ENCODE measurements at regions not wholly inside any gene's neighbourhood (a gene's known extent, or its start where the extent isn't known, plus 50 kb on each side); places are given as distances from the start of the nearest gene placed in this dataset.

DNA sequence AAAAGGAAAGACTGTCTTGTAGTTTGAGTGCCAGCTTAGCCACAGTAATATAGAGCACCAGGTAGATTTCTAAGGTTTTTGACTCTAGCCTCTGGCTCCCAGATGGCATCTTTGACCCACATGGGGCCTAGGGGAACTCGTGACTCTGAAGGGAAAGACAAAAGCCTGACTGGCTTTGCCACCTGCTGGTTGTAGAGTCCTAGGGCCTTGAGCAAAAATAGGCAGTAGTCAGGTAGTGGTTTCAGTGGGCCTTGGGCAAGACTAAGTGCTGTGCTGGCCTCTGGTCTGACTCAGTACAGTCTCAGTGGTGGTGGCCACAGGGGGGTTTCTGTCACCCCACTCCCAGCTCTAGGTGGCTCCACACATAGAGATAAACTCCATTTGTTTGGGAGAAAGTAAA lies 349.4 kb downstream of the FAM181B start:
- no peak for DNase-seq (ENCODE audit: low read depth in 2 of 2, low spot score in 1 of 2)

DNA sequence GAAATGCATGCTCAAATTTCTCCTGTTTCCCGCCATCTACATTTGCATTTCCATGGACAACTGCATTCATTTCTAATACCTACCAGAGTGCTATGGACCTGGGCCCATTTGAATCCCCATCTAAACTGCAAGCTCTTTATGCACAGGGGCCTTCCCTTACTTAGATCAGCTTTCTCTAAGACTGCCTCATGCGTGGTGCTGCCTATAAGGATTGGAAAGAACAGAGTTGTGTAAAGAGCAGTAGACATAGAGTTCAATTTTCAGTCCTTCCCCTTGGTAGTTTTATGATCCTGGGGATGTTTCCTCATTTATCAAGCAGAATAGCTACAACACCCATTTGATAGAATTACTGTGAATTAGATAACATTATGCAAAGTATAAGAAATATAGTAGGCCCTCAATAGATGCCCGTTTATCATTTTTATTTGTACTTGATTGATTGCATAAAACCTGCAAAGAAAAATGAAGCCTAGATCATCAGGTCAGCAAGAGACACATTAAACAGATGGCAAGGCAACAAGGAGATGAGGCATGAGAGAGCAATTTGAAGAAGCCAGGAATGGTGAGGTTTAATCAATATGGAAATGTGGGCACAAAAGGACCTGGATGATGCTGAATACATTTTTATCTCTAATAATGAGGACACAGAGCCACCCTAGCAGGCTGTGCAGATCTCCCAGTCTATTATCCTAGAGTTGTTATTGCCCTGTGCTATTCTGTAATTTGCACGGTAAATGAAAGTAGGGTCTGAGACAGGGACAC lies 359.7 kb downstream of the FAM181B start:
- DNase-seq (ENCODE audit: low read depth in 2 of 2, low spot score in 1 of 2), result no peak

DNA sequence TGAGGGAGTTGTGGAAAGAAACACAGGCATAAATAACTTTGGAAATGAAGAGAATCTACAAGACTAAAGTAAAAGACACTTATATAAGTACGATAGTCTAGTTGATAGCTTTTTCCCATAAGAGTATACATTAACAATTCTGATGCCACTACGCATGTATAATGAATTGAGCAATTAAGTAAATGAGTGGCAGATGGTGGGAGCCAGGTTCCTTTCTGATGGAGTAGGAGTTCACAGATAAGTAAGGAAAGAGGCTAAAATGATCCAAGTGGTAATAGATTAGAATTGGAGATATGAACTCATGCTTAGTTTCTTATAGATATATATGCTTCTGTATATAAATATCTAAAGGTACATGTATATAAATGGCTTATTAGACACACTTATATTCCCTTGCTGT lies 368.3 kb downstream of the FAM181B start:
- no peak for DNase-seq (ENCODE audit: low read depth in 2 of 2, low spot score in 1 of 2)

DNA sequence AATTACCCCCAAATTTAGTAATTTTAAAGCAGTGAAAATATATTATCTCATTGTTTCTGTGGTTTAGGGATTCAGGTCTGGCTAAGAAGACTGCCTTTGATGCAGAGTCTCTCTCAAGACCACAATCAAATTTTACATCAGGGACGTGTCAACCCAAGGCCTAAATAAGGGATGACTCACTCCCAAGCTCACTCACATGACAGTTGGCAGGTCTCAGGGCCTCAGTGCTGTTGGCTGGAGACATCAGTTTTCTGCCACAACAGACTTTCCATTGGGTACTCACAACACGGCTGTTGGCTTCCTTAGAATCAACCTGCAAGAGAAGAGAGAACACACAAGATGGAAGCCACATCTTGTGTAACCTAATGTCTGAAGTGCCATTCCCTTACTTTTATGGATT lies 377.3 kb downstream of the FAM181B start:
- no peak for DNase-seq (ENCODE audit: low read depth in 2 of 2, low spot score in 1 of 2)

DNA sequence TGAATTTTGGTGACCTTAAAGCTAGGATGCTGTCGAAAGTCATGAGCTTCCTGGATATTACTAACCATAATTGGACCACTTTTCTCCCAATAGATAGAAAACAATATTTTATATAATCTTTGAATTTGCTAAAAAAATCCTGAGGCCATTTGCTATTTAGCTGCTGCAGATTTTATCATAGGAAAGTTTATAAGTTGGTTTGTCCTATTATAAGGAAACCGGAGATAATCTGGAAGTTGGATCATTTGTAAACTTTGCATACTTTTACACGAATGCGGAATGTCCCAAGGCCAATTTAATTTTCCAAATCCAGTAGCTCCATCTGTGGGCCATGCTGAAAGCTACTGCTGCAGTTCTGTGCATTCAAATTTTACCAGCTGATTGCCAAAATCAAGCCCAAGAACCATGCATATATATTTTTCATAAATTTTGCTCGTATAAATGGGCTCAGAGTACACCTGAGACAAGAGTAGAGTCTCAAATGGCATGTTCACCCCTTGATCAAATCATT lies 378.3 kb downstream of the FAM181B start:
- no peak for DNase-seq (ENCODE audit: low read depth in 2 of 2, low spot score in 1 of 2)

DNA sequence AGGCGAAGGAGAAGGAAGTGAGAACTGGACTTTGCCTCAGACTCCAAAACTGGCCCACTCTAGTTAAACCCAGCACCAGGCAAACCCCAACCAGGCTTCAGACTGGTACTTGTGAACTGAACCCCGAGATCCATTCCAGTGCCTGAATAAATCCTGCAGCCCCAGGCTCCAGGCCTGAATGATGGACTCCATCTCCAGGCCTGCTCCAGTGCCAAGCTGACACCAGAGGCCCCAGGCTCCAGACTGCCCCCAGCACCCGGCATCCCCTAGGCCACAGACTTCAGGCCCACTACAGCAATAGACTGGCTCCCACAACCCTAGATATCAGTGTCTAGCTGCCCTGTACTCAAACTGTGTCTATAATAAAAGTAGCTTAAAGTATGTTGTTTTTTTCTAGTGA lies 406.8 kb downstream of the FAM181B start:
- DNase-seq (ENCODE audit: low read depth in 2 of 2, low spot score in 1 of 2), result no peak

DNA sequence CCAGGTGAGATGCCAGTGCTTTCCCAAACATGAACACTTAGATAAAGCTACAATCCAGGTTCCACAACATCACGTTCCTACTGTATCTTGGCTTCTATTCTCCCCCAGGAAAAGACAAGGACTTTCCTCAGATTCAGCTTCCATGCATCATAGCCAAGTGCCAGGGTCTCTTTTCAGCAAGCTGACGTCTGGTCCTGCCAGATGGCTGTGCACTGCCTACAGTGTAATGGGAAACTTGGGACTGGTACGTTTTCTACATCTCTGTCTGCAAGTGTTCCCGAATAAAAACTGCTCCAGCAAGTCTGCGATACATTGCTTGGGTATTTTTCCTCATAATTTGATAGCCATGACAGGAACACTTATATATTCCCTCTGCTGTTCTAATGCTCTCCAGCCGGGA lies 412.5 kb downstream of the FAM181B start:
- no peak for DNase-seq (ENCODE audit: low read depth in 2 of 2, low spot score in 1 of 2)

DNA sequence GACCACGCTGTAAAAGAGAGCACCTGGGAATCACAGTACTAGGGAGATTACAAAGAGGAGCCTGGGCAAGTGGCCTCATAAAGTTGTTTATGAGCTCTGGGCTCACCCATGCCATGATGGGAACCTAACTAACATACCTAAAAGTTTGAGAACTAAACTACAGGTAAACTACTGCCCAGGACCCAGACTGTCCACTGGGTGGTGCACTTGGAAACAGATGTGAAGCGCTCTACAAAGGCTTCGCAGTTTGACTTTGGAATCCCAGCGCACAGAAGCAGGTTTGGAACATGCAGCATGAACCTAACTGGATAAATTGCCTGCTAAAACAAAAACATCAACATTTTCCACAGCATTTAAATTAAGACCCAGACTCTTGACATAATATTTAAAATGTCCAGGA lies 418.6 kb downstream of the FAM181B start:
- no peak for DNase-seq (ENCODE audit: low read depth in 2 of 2, low spot score in 1 of 2)

DNA sequence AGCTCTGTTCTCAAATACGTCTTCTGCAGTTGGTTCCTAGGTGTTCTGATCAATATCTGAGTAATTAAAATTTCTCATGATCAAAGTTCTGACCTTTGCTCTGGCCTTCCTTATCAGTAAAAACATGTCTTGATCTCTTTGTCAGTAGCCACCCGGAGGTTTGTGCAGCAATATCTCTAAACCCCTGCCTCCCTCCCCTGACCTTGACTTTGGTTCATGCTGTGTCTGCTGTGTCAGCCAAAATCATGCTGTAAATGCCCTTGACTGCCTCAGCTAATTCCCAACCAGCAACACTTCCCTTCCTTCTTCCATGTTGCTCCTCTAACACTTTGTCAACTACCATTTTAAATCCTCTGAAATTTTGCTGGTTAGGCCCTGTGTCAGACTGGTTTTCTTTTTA lies 424.7 kb downstream of the FAM181B start:
- DNase-seq (ENCODE audit: low read depth in 2 of 2, low spot score in 1 of 2), result no peak

DNA sequence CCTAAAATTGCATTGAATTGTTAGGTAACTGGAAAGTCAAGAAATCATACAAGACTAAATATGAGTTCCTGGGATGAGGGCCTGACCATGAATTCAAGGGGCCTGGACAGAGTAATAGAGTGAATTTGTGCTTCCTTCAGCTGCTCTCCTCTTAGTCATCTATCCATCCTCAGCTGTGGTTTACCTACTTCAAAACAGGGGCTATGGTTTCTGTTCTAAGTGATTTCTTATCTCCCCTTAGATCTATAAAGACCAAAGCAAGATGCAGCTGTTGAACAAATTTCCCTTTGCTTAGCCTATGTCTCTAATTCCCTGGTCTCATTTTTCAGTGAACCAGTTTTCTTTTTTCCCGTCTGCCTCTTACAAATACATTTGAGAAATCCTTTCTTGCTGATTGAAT lies 428.5 kb downstream of the FAM181B start:
- DNase-seq (ENCODE audit: low read depth in 2 of 2, low spot score in 1 of 2), result no peak

DNA sequence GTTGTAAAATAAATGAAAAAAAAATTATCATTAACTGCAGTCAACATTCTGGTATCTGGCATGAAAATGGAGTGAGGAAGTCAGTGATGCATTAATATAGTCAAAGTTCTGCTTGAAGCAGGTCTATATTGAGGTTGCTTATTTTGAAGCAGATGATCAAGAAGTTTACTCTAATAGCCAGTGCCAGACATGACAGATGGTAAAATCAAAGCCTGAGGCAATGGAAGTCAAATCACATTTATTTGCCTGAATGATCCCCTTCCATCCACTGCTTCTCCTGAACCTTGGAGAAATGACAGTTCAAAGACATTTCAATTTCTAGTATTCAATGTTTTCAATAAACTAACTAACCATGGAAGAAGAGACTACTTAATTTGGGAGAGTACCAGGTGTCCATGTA lies 430.0 kb downstream of the FAM181B start:
- DNase-seq (ENCODE audit: low read depth in 2 of 2, low spot score in 1 of 2), result no peak

DNA sequence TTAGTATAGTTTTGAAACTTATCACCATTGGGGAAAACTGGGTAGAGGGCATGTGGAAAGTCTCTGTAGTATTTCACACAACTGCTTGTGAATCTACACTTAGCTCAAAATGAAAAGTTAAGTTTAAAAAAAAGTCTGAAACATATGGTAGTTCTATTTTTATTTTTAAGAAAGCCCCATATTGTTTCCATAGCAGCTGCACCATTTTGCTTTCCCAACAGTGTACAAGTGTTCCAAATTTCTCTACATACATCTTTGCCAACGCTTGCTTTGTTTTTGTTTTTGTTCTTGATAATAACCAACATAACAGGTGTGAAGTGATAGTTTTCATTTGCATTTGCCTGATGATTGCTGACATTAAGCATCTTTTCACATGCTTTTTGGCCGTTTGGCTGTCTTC lies 445.2 kb downstream of the FAM181B start:
- DNase-seq (ENCODE audit: low read depth in 2 of 2, low spot score in 1 of 2), result no peak

DNA sequence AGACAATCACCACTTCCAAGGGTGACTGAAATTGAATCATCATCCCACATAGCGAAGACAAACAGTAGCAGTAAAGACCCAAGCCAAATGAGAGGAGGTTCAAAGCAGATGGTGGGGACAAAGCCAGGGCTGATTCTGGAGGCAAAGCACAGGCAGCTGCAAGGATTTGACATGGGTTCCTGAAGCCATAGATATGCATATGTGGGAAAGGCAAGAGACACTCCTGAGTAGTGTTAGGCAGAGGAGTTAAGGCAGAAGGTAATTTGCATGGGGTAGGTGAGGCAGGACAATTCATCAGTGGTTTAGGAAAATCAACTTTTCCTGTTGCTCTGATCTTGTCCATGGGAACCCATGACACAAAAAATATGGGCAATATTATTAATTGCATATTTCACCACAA lies 462.8 kb downstream of the FAM181B start:
- no peak for DNase-seq (ENCODE audit: low read depth in 2 of 2, low spot score in 1 of 2)

DNA sequence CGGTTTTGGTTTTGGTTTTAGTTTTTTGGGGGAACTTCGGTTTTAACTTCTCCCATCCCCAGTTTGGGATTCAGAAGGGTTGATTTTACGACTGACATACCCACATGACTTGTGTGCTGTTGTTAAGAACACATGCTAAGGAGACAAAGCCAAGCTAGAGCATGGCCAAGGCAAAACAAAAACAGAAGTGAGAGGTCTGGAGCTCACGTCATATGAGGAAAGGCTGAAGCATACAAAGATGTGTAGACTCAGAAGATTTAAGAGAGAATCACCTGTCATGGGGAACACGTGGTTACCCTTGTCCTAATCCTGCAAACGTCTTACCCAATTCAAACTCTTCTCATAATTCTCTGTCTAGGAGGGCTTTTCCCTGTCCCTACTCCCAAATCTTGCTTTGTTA lies 465.0 kb downstream of the FAM181B start:
- DNase-seq (ENCODE audit: low read depth in 2 of 2, low spot score in 1 of 2), result no peak

DNA sequence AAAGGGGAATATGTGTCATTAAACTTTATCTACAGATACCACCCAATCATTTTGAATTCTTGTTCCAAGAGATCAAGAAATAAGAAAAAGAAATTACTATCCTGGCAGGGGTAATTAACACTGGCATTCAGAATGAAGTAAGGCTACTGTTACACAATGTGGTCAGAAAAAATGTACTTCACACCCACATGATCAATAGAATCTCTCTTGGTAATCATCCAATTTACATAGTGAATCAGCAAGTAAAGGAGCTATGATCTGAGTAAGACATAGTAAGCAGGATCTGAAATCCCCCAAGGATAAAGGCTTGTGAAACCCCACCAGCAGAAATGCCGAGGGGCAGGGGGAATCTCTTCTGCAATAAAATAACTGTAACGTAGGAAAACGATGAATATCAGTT lies 466.5 kb downstream of the FAM181B start:
- DNase-seq (ENCODE audit: low read depth in 2 of 2, low spot score in 1 of 2), result no peak

DNA sequence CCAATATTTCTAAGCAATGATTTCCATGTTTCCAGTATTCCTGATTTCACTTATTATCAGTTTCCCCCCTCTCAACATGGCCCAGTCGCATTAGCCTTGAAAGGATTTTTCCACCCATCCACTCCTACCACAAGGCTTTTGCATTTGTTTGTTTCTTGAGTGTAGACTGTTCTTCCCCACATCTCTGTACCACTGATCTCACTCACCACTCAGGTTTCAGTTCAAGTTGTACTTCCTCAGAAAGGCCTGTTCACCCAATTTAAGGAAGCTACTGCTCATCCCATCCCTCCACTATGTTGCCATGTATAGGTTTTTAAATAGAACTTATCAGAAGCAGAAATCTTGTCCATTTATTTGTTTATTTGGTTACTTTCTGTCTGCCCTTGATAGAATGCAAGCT lies 472.3 kb downstream of the FAM181B start:
- DNase-seq (ENCODE audit: low read depth in 2 of 2, low spot score in 1 of 2), result no peak

DNA sequence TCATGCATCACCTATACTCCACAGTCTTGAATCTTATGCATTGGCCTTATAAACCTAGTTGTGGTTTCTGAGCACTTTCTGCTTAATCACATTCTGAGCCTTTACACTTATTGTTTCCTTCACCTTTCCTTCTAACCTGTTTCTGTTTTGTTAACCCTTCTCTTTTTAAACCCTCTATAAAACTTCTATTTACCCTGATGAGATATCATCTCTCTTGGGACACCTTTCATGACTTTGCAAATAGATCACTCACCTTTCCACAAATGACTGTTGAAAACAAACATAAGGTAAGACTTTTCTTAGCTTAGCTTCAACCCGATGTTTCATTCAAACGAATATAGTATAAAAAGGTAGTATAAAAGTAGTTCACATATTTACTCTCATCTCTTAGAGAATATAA lies 483.6 kb downstream of the FAM181B start:
- DNase-seq (ENCODE audit: low read depth in 2 of 2, low spot score in 1 of 2), result no peak

DNA sequence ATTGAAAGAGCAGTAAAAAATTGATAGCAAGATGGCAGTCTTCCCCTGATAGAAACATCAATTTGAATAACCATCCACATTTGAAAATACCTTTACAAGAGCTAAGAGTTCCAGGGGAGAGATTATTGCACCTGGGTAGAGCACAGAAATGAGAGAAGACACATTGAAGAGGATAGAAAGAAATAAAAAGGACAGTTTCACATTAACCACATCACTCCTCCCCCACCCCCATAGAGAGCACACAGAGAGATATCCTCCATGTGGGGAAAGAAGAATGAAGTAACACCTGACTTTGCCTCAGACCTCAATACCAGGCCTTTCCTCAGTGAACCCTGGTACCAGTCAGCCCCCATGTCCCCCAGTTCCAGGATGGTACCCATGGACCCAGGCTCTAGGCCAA lies 486.7 kb downstream of the FAM181B start:
- no peak for DNase-seq (ENCODE audit: low read depth in 2 of 2, low spot score in 1 of 2)

DNA sequence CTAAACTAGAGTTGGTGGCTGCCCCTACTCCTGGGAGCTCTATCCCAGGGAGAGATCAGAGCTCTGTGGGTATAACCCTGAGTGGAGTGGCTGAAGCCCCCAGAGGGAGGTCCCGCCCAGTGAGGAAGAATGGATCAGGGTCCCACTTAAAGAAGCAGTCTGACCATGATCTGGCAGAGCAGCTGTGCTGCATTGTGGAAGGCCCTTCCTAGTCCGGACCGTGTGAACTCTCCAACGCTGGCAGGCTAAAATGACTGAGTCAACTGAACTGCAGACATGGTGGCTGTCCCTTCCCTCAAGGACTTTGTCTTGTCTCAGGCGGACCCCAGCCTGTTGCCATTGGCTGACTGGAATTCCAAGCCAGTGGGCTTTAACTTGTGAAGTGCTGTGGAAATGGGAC lies 494.2 kb downstream of the FAM181B start:
- DNase-seq (ENCODE audit: low read depth in 2 of 2, low spot score in 1 of 2), result no peak

DNA sequence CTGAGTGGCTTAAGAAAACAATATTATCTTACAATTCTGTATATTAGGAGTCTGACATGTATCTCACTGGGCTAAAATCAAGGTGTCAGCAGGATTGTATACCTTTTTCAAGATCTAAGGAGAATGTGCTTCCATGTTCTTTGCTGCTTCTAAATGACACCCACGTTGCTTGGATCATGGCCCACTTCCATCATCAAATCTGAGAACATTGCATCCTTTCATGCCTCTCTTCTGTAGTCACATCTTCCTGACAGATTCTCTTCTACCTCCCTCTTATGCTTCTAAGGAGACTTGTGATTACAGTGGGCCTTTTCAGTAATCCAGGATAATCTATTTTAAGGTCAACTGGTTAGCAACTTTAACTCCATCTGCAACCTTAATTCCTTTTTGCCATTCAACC lies 499.4 kb downstream of the FAM181B start:
- DNase-seq (ENCODE audit: low read depth in 2 of 2, low spot score in 1 of 2), result no peak

DNA sequence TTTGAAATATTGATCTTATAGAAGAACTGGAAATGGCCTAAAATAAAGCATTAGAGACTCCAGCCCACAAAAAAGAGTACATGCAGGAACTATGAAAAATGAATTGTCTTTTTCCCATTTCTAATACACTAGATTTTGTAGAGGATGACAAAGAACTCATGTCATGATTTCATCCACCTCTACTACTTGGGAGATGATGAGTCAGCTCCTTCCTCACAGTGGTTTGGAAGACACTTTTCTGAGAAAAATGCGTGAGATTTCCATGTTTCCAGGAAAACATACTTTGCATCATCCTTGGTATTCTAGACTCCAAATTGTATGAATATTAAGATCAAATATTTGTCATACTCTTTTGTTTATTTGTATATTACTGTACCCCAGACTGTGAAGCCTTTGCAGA lies 500.5 kb downstream of the FAM181B start:
- DNase-seq (ENCODE audit: low read depth in 2 of 2, low spot score in 1 of 2), result no peak

DNA sequence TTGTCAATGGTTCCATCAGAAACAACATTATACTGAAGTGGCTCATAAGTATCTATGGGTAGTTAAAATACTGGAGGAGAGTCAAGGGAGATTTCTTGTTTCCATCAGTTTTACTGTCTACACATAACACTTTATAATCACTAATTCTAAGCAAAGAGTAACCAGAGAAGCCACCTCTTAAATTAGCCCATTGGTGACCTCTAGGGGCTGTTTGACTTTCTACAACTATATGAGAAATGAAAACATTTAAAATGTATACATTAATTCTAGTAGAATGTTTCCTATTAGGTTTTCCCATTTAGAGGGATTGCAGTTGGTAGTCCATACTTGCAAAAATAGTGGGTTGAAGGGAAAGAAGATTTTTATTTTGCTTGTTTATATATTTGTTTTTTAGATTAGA lies 504.3 kb downstream of the FAM181B start:
- DNase-seq (ENCODE audit: low read depth in 2 of 2, low spot score in 1 of 2), result no peak

DNA sequence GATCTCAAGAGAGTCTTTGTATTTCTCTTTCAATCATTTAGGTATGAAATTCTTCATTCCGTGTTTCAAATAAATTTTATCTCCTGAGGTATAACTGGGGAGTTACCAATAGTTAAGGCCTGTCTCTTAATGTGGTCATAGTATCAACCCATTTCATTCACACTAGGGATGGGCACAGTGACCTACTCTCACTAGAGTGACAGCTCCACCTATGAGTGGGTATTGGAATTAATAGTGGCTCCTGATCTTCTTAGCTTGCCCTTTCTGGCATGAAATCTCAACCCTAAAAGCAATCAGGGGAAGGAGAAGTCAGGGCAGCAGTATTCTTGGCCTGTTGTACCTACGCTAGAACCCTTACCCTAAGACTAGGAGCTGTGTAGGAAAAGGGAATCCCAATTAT lies 507.7 kb downstream of the FAM181B start:
- DNase-seq (ENCODE audit: low read depth in 2 of 2, low spot score in 1 of 2), result no peak
